ENCODE measurements at regions not wholly inside any gene's neighbourhood (a gene's known extent, or its start where the extent isn't known, plus 50 kb on each side); places are given as distances from the start of the nearest gene placed in this dataset.

DNA sequence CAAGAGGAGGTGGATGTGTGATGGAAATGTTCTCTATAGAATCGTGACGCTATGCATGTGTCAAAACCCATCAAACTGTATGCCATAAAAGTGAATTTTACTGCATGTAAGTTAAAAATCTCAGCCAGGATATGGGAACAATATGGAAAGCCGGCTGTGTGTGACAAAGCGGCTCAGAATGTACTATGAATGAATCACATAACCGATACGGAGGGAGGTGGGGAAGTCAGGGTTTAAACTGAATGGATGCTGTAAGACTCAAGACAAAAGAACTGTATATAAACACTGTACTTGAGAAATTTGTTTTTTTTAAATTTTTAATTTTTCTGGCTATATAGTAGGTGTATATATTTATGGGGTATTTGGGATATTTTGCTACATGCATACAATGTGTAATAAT, 111.6 kb upstream of the PDE4B start:
- peak; percentile 21 for DNase-seq (ENCODE audit: low read depth)

DNA sequence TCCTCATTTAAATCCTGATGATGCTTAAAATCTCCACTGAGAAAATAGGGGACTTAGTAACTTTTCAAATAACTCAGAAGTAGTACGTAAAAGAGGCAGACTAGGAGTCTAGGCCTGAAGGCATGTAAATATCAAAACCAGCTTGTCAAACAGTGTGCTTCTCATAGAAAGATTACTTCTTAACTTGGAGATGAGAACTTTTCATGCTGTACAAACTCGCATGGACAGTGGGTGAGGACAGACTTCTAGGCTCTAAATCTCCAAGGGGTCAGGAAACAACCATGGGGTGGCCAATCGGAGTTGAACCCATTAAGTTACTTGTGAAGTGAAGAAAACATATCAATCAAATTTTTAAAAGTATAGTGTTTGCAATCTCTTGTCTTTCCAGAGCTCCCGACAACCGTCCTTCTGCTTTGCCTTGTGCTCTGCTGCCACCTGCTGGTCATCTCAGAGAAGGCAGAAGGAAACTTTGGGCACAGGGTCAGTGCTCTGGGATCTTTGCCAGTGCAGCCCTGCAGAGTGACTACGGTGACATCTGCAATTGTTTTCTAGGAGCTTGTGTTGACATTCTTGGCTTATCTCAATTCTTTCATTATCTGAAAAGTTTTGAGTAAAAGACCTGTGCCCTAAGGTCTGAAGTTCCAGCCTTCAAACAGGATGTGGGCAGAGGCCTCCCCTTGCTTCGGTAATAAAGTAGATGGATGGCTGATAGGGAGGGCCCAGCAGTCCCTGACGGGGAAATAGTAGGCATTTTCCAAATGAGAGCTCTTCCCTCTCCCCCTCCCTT, 105.1 kb upstream of the PDE4B start:
- peak; percentile 45 for DNase-seq (ENCODE audit: low read depth)

DNA sequence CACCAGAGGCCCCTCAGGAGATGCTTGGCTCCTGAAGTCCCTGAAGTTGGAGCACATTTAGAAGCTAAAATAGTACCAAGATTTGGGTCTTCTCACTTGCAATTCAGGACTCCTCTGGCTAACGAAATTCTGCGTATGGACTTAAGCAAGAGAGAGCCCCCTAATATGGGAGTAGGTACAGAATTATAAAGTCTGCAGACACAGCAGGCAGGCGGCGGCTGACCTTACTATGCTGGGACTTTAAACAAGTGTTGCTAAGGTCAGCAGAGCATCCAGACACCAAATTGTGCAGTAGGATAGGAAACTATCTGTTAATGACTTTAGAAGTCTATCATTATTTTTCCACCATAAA, 104.5 kb upstream of the PDE4B start:
- no peak for DNase-seq (ENCODE audit: low read depth)

DNA sequence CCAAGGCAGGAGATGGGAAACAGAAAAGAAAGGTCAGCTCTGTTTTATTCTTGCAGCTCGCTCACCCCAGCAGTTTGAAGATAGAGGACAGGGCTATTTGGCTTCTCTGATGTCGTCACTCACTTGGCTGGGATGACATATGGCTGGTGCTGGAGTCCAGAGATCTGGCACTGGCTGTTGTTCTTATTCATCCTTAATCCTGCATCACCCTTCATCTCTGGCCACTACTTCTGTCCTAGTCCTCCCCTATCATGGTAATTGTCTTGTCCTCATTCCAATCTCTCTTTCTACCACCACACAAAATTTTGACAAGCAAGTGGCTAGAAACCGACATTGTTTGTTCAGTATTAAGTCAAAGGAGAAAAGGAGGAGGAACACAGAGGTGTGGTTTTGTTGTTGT, 103.8 kb upstream of the PDE4B start:
- DNase-seq (ENCODE audit: low read depth): no peak

DNA sequence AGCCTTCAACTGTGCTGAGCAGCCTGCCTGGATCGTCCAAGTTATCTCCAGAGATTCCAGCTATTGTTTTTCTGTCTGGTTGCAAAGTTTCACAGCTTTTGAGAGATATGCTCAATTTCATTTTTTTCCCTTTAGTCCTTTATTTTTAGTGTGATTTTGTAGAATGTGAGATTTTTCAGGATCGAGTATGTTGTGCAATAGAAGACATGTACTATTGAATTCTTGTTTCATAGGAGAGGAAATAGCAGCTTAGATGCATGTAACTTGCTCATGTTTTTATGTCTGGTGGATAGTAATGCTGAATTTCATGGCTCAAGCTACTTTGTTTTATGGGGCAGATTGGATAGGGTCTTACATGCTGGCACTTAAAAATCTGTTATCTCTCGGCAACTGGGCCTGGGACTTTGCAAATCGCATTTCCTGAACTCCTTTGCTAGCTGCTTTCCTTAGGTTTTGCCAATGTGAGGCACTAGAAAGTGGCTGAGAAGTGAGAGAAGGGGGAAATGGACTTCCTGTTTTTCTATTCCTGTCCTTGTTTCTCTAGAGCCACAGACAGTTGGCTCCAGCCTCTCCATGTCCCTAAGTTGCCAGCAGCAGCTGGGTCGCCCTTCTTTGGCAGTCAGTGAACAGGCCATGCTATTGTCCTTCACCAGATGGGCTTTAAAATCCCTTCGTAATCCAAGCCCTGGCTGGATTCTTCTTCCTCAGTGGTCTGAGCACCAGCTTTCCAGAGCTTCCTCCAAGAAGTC, 101.4 kb upstream of the PDE4B start:
- DNase-seq (ENCODE audit: low read depth): no peak

DNA sequence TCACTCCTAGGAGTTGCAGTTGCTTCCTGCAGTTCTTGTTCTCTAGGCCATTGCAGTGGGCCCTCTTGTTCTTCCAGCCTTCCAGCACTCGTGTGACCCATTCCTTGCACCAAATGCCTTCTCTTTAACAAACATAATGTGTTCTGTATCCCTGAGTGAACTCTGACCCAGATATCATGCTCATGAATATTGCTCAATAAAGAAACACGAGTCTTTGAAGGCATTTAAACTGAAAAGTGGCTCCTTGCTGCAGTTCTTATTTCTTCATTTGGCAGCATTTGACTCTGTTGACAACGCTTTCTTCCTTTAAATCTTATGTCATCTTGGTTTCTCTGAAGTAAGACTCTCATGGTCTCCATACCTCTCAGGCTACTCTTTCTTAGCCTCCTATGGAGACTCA, 100.7 kb upstream of the PDE4B start:
- no peak for DNase-seq (ENCODE audit: low read depth)

DNA sequence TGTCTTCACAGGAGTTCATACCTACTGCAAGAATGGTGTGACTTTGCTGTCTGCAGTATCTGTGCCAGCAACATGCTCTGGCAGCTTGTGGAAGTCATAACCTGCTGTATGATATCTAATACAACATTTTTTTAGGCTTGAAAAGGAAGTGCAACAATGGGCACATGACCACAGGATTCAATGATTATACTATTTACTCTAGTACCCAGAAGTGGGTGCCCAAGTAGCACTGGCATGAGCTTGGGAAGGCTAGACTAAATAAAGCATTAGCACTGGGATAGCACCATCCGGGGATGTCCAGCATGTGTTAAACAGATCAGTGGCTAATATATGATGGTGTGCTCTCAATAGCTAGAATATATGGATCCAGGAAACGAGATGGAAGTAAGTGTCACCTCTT, 98.6 kb upstream of the PDE4B start:
- DNase-seq (ENCODE audit: low read depth): no peak

DNA sequence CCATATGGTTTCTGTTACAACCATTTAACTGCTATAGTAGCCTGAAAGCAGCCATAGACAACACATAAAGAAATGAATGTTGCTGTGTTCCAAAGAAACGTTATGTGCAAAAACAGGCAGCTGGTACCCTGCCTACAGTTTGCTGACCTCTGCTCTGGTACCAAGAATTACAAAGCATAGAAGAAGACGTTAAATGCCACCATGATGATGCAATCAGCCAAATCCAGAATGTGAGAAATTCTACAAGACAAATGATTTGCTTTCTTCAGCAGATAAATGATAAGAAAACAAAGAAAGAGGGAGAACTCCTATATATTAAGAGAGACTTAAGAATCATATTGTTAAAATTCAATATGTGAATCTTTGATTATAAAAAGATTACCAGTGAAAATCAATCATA, 97.8 kb upstream of the PDE4B start:
- DNase-seq (ENCODE audit: low read depth): no peak

DNA sequence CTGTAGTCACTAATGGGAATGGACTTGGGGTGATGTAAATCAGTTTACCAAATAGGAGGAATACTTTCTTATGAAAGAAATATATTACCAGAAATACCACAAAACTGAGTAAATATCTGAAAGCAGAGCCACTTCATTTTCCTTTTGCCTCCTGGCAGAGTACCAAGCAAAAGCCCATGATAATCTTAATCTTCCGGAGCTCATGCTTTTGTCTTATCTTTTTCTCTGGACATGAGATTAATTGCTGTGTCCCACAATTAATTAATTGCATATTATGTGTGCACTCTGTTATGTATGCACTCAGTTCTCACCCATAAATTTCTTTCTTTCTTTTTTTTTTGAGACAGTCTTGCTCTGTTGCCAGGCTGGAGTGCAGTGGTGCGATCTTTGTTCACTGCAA, 94.1 kb upstream of the PDE4B start:
- DNase-seq (ENCODE audit: low read depth): no peak

DNA sequence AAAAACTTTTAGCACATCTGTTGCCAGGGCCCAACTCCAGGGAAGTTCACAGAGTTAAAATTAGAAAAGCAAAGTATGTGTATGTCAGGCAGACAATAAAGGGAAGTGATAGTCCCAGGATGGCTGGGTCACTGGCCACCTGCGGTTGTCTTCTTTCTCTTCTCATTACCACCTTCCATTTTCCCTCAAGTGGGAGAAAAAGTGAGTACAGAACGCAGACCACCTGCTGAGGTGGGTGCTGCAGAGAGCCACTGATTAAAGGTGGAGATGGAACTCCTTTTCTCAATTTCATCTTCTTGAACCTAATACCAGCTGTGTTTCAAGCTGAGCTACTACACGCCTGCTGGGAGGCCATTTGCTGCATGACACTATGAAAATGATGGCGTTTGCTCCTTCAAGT, 88.8 kb upstream of the PDE4B start:
- DNase-seq (ENCODE audit: low read depth): no peak

DNA sequence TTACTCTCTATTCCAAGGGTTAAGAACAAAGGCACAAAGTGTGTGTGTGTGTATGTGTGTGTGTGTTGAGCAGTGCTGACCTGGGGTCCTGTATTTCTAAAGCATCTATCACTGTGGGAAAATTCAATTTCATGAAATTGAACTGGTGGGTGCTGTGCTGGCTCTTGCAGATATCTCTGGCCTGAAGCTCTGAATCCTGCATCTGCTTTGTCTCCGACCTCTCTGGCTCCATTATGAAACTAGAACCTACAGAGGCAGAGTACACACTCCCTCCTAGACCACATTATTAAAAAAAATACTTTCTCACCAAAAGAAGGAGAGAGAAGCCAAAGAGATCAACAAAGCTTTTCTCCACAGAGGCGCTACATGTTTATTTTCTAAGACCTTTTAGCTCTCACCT, 88.4 kb upstream of the PDE4B start:
- no peak for DNase-seq (ENCODE audit: low read depth)

DNA sequence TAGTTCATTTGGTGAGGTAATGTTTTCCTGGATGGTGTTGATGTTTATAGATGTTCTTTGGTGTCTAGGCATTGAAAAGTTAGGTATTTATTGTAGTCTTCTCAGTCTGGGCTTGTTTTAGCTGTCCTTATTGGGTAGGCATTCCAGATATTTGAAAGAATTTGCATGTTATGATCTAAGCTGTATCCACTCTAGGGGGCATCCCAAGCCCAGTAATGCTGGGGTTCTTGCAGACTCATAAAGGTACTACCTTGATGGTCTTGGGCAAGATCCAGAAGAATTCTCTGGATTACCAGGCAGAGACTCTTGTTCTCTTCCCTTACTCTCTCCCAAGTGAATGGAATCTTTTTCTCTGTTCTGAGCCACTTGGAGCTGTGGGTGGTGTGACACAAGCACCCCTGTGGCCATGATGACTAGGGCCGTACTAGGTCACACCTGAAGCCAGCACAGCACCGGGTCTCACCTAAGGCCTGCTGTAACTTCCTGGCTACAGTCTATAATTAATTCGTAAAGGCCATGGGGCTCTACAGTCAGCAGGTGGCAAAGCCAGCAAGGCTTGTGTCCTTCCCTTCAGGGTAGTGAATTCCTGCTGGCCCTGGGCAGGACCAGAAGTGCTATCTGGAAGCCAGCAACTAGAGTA, 74.8 kb upstream of the PDE4B start:
- DNase-seq (ENCODE audit: low read depth): peak; percentile 18

DNA sequence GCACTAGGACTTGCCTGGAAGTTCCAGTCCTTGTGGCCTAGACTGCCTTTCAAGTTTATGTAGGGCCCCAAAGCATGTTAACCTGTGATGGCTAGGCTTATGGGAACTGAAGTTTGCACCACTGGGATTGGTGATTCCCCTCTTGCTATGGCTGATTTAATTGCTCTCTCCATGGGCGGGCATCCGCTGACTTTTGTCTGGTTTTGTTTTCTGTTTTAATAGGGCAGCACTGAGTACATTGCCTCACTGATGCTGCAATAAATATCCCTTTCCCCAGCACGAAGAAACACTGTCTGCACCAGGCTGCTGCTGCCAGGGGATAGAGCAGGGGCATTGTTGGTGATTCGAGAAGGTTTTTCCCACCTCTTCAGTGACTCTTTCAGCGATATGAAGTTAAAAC, 73.3 kb upstream of the PDE4B start:
- DNase-seq (ENCODE audit: low read depth): no peak

DNA sequence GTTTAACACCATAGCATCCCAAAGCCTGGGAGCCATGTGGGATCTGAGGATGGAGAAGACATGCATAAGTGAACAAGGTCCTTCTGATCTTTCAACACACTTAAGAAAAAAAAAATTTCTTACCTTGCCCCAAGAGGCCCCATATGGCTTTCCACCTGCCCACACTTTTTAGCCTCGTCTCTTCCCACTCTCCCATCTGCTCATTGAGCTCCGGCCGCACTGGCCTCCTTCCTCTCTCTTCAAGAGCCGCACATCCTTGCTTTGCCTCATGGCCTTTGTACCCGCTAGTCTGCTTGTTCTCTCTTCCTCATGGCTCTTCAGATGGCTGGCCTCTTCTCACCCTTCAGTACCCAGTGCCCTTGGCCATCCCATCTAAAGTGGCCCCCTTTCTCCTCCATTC, 70.2 kb upstream of the PDE4B start:
- DNase-seq (ENCODE audit: low read depth): no peak

DNA sequence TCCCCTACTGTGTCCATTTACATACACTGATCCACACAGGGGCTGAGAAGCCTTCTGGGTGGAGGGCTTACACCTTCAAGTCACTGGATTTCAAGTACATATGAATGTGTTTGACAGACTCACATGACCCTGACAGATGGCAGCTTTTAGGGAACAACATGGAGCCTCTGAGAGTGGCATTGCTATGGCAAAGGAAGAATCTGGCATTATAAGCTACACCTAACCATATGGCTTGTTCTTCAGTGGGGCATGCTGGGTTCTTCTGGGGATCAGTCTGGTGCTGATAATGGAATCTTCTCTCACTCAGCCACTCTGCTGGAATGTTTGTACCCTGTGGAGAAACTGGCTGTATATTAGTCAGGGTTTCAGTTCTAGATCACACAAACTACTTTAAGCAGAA, 68.5 kb upstream of the PDE4B start:
- DNase-seq (ENCODE audit: low read depth): no peak

DNA sequence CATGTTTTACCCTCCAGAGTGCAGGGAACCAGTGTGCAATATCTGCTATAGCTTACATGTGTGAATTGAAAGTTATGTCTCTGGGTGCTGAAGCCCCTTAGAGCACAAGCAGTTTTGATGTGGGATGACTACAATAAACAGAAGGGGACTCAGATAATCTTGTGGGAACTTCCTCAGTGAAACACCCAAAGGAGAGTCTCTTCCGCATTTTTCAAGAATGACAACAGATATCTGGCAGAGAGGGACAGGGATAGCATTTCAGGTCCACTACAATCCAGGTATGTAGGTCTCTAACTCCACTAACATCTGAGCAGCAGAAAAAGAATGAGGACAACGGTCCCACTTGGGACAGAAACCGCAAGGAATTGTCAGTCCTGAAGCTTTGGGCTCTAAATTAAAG, 67.6 kb upstream of the PDE4B start:
- no peak for DNase-seq (ENCODE audit: low read depth)

DNA sequence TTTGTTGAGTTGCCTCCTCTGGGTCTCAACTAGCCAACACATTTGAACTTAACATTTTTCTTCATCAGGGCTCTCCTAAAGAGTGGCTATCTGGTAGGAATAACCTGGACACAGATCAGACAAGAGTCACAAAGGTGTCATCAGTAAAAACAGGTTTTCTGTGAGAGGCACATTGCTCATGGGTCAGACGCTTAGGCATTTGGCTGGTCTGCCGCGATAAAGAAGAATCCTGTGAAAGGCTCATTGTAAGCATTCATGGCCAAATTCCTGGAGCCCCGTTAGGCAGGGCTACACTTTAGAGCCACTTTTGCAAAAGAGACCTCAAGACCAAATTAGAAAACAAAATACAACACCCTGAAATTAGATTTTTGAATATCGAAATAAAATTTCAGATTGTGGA, 64.2 kb upstream of the PDE4B start:
- no peak for DNase-seq (ENCODE audit: low read depth)

DNA sequence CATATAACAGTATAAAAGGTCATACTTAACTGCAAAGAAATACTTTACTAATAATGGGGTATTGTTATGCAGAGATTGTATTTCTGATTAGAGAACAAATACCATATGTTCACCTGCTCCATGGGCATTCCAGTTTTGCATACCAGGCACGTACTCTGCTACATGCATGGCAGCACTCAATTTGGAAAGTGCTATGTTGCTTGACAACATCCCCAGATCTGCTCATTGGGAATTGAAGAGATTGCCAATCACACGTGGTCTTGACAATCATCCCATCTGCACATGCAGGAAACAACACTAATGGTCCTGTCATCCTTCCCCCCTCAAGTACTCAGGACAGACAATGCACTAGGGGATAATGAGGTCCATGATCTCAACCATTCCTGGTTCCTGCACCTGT, 63.4 kb upstream of the PDE4B start:
- DNase-seq (ENCODE audit: low read depth): no peak

DNA sequence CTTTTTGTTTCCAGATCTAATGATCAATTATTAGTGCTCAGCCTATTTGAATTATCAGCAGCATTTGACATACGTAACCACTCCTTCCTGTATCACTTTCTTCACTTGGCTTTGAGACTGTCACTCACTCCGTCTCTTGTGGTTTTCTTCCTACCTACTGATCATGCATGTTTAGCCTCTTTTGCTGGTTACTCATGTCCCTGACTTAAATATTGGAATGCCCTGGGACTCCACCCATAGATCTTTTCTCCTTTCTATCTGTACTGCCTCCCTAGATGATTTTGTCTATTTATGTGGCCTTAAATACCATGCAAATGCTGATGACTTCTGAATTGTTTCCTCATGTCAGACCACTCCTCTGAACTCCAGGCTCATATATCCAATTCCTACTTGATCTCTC, 57.7 kb upstream of the PDE4B start:
- no peak for DNase-seq (ENCODE audit: low read depth)

DNA sequence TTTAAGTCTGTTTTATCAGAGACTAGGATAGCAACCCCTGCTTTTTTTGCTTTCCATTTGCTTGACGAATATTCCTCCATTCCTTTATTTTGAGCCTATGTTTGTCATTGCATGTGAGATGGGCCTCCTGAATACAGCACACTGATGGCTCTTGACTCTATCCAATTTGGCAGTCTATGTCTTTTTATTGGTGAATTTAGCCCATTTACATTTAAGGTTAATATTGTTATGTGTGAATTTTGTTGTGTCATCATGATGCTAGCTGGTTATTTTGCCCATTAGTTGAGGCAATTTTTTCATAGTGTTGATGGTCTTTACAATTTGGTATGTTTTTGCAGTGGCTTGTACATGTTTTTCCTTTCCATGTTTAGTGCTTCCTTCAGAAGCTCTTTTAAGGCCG, 50.7 kb upstream of the PDE4B start:
- DNase-seq (ENCODE audit: low read depth): no peak

Data from stromal cell of bone marrow (primary cell).